ENCODE measurements at regions not wholly inside any gene's neighbourhood (a gene's known extent, or its start where the extent isn't known, plus 50 kb on each side); places are given as distances from the start of the nearest gene placed in this dataset.
A peak's percentile ranks its signal among the peaks of the same experiment; 100 is the strongest.

- peaks cover 63% of the 10 kb centered on the region for H3K4me1 Mint-ChIP-seq
- DNase-seq, result peak; percentile 71
- peaks cover 28% of the 10 kb centered on the region for H3K36me3 Mint-ChIP-seq
- CTCF ChIA-PET, result interaction anchor here (1.0 to 7.5 kb wide), 7 partner anchors 9 to 60 kb away, joined by 3 to 168 read pairs (median 8); no protein-coding TSS in a partner anchor
- H3K27me3 Mint-ChIP-seq, result no peaks in the 10 kb centered on the region
- H3K9me3 Mint-ChIP-seq (ENCODE audit: low read depth), result no peaks in the 10 kb centered on the region
- ATAC-seq, result peak; percentile 41
- peak overlapping the region; percentile 98 for H3K27ac Mint-ChIP-seq
- H3K4me3 Mint-ChIP-seq, result peak overlapping the region; percentile 61
Observed at GRCh38 chr7:3094701-3095445, 51.2 kb upstream of the CARD11 start.

DNA sequence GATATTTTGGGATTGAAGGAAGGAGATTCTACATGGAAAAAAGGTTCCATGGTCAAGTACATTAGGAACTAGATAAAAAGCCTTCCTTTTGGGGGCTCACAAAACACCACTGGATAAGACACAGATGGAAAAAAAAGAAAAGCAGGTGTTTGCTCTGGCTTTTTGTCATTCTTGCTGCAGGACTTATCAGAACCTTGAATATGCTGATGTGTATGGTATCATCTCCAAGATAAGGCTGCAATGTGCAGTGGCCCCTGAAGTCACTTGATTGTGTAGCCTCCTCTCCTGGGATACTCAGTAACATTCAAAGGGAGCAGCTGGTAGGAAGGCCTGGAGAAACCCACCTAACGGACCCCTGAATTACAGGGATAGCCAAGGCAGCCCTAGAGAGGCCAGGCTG is 54.1 kb upstream of the CARD11 start:
- H3K27me3 Mint-ChIP-seq, result no peaks in the 10 kb centered on the region
- H3K27ac Mint-ChIP-seq, result no peak overlapping the region
- DNase-seq (no peak), ATAC-seq (no peak)
- H3K36me3 Mint-ChIP-seq, result peaks cover 39% of the 10 kb centered on the region
- H3K4me3 Mint-ChIP-seq, result no peak overlapping the region
- CTCF ChIA-PET, result no interaction called here
- peaks cover 51% of the 10 kb centered on the region for H3K4me1 Mint-ChIP-seq
- H3K9me3 Mint-ChIP-seq (ENCODE audit: low read depth), result no peaks in the 10 kb centered on the region

DNA sequence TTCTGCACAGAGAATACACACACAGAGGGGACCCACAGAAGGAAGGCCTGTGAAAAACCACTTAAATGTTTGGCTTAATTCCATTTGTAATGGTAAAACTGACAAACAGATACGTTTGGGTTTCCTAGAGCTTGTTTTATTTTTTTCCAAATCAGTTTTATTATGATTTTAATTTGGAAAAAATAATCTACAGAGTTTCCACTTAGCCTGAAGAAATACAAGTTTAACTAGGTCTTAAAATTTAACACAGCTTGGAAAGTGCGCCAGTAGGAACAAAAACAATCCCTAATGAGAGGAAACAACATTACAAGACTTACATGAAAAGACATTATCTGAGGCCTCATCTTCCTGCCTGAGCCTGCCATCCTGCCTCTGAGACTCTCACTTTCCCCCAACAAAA is 58.5 kb upstream of the CARD11 start:
- Mint-ChIP-seq H3K27me3 (no peaks in the 10 kb centered on the region), H3K4me1 (peaks cover 56% of the 10 kb centered on the region), H3K27ac (no peak overlapping the region), H3K36me3 (peaks cover 49% of the 10 kb centered on the region), H3K9me3 (ENCODE audit: low read depth) (peaks cover 2% of the 10 kb centered on the region), H3K4me3 (no peak overlapping the region)
- DNase-seq (no peak), ATAC-seq (no peak)
- CTCF ChIA-PET, result interaction anchor here (1.9 to 3.3 kb wide), 3 partner anchors 10 to 36 kb away, joined by 5 to 16 read pairs (median 12); no protein-coding TSS in a partner anchor

GRCh38 chr7:3103614-3104398 is 60.1 kb upstream of the CARD11 start:
- Mint-ChIP-seq H3K4me3 (no peak overlapping the region), H3K36me3 (peaks cover 55% of the 10 kb centered on the region), H3K9me3 (ENCODE audit: low read depth) (peaks cover 5% of the 10 kb centered on the region), H3K4me1 (peaks cover 72% of the 10 kb centered on the region), H3K27ac (peak overlapping the region; percentile 97), H3K27me3 (no peaks in the 10 kb centered on the region)
- DNase-seq (peak; percentile 69), ATAC-seq (peak; percentile 31)
- CTCF ChIA-PET, result interaction anchor here (0.9 to 3.3 kb wide), 5 partner anchors 9 to 38 kb away, joined by 4 to 12 read pairs (median 5); no protein-coding TSS in a partner anchor

DNA sequence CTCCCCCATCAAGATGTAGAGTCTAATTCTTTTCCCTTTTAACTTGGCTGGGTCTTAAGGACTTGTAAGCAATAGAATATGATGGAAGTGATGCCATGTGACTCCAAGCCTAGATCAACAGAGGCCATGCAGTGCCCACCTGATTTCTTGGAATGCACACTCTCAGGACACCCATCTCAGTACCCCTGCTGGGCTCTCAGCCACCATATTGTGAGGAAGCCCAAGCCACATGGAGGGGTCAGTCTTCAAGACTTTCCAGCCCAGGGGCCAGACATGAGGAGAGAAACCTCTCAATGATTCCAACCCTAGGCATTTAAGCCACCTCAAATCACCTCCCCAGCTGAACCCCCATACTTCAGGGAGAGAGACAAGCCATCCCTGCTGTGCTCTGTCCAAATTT is 62.2 kb upstream of the CARD11 start:
- CTCF ChIA-PET, result interaction anchor here (0.8 to 3.9 kb wide), 11 partner anchors 9 to 240 kb away, joined by 3 to 59 read pairs (median 7); no protein-coding TSS in a partner anchor
- ATAC-seq, result no peak
- no peak for DNase-seq
- peak overlapping the region; percentile 97 for H3K27ac Mint-ChIP-seq
- H3K27me3 Mint-ChIP-seq, result no peaks in the 10 kb centered on the region
- peaks cover 60% of the 10 kb centered on the region for H3K36me3 Mint-ChIP-seq
- peaks cover 7% of the 10 kb centered on the region for H3K9me3 Mint-ChIP-seq (ENCODE audit: low read depth)
- peaks cover 92% of the 10 kb centered on the region for H3K4me1 Mint-ChIP-seq
- H3K4me3 Mint-ChIP-seq, result peak overlapping the region; percentile 25

DNA sequence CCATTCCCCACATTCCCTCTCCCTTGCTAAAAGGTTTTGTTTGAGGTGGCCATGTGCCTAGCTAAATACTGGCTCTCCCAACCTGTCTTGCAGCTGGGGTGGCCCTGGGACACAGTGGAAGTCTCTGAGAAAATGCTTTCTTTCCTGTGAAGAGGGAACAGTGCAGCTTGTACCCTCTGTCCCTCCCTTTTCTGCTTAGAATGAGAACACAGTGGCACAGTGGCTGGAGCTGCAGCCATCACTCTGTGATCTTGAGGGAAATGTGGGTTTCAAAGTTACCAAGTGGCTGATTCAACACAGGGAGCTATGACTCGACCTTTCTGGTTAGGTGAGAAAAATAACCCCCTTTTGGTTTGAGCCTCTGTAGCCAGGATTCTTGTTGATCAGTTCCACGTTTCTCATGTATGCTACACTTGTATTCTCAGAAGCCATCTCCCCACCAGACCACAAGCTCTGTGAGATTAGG is 62.7 kb upstream of the CARD11 start:
- peak; percentile 87 for ATAC-seq
- Mint-ChIP-seq H3K9me3 (ENCODE audit: low read depth) (peaks cover 7% of the 10 kb centered on the region), H3K4me3 (peak overlapping the region; percentile 25)

GRCh38 chr7:3107228-3107763 is 63.6 kb upstream of the CARD11 start:
- CTCF ChIA-PET, result interaction anchor here (0.8 to 3.9 kb wide), 7 partner anchors 10 to 242 kb away, joined by 3 to 59 read pairs (median 8); no protein-coding TSS in a partner anchor
- peak overlapping the region; percentile 25 for H3K4me3 Mint-ChIP-seq
- H3K4me1 Mint-ChIP-seq, result peaks cover 96% of the 10 kb centered on the region
- no peak for ATAC-seq
- peaks cover 7% of the 10 kb centered on the region for H3K9me3 Mint-ChIP-seq (ENCODE audit: low read depth)
- H3K36me3 Mint-ChIP-seq, result peaks cover 61% of the 10 kb centered on the region
- peak overlapping the region; percentile 97 for H3K27ac Mint-ChIP-seq
- no peaks in the 10 kb centered on the region for H3K27me3 Mint-ChIP-seq
- DNase-seq, result no peak

More for the DNA sequence above, 62.7 kb upstream of the CARD11 start:
- Mint-ChIP-seq H3K27ac (peak overlapping the region; percentile 97), H3K27me3 (no peaks in the 10 kb centered on the region), H3K4me1 (peaks cover 93% of the 10 kb centered on the region), H3K36me3 (peaks cover 62% of the 10 kb centered on the region)
- CTCF ChIA-PET, result interaction anchor here (0.8 to 3.9 kb wide), 11 partner anchors 10 to 241 kb away, joined by 3 to 59 read pairs (median 7); no protein-coding TSS in a partner anchor
- peak; percentile 88 for DNase-seq

DNA sequence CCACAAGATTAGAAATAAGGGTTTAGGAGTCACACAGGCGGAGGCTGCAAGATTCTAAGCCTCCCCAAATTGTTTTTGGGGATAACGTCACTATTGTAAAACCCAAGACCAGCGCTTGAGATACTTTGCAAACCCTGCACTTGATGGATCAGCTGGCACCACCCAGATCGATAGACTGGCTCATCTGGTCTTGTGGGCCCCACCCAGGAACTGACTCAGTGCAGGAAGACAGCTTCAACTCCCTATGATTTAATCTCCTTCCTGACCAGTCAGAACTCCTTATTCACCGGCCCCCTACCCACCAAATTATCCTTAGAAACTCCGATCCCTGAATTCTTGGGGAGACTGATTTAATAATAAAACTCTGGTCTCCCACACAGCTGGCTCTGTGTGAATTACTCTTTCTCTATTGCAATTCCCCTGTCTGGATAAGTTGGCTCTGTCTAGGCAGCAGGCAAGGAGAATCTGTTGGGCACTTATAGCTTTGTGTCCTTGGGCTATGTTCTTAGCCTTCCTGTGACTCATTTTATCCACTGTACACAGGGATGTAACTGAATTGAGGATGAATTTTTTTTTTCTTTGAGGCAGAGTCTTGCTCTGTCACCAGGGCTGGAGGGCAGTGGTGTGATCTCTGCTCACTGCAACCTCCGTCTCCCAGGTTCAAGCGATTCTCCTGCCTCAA is 64.4 kb upstream of the CARD11 start:
- no peak for ATAC-seq
- peak overlapping the region; percentile 14 for H3K4me3 Mint-ChIP-seq

GRCh38 chr7:3109311-3109915 is 65.7 kb upstream of the CARD11 start:
- peaks cover 96% of the 10 kb centered on the region for H3K4me1 Mint-ChIP-seq
- H3K9me3 Mint-ChIP-seq (ENCODE audit: low read depth), result peaks cover 10% of the 10 kb centered on the region
- no peaks in the 10 kb centered on the region for H3K27me3 Mint-ChIP-seq
- DNase-seq, result peak; percentile 33
- CTCF ChIA-PET, result interaction anchor here (1.1 to 2.0 kb wide), 2 partner anchors 10 to 43 kb away, joined by 3 to 6 read pairs; no protein-coding TSS in a partner anchor
- no peak overlapping the region for H3K4me3 Mint-ChIP-seq
- no peak for ATAC-seq
- peaks cover 70% of the 10 kb centered on the region for H3K36me3 Mint-ChIP-seq
- no peak overlapping the region for H3K27ac Mint-ChIP-seq

More for the DNA sequence above, 64.4 kb upstream of the CARD11 start:
- Mint-ChIP-seq H3K27me3 (no peaks in the 10 kb centered on the region), H3K4me1 (peaks cover 97% of the 10 kb centered on the region), H3K36me3 (peaks cover 65% of the 10 kb centered on the region), H3K27ac (peak overlapping the region; percentile 97), H3K9me3 (ENCODE audit: low read depth) (peaks cover 7% of the 10 kb centered on the region)
- DNase-seq, result peak; percentile 56
- CTCF ChIA-PET, result interaction anchor here (0.8 to 3.9 kb wide), 5 partner anchors 10 to 45 kb away, joined by 3 to 59 read pairs (median 13); no protein-coding TSS in a partner anchor

DNA sequence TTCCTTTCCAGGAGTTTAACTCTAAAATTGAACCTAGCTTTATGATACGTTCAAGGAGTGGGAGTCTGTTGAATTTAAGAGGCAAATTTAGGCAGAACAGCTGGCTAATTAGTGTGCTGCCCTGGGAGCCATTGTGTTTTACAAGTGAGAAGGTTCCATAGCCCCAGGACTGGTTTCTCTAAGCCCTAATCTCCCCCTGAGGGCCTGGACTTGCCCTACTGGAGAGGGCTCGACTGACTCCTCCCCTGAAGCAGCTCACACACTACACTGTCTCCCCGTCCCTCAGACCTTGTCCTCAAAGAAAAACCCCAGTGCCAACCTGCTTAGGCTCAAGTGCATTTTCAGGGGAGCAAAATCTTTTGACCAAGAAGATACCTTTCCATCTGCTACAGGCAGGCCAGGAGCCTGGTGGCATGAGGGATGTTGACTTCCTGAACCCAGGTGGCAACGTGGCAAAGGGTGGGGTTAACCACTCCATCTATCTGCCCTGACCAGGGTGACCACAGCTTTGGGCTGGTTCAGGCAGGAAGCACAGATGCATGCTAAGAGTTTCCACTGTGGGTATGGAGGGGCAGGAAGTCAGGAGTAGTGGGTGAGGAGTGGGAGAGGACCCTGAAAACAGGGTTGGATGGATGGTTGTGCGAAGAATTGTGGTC is 68.9 kb upstream of the CARD11 start:
- CTCF ChIA-PET, result interaction anchor here (0.6 to 1.9 kb wide), 10 partner anchors 12 to 218 kb away, joined by 3 to 11 read pairs (median 4); no protein-coding TSS in a partner anchor
- DNase-seq, result peak; percentile 89
- ATAC-seq, result peak; percentile 73
- H3K27ac Mint-ChIP-seq, result peak overlapping the region; percentile 81
- peaks cover 68% of the 10 kb centered on the region for H3K36me3 Mint-ChIP-seq
- no peaks in the 10 kb centered on the region for H3K27me3 Mint-ChIP-seq
- peak overlapping the region; percentile 10 for H3K4me3 Mint-ChIP-seq
- peaks cover 7% of the 10 kb centered on the region for H3K9me3 Mint-ChIP-seq (ENCODE audit: low read depth)
- peaks cover 93% of the 10 kb centered on the region for H3K4me1 Mint-ChIP-seq

GRCh38 chr7:3114917-3115316 is 71.2 kb upstream of the CARD11 start:
- no peak for ATAC-seq
- H3K36me3 Mint-ChIP-seq, result peaks cover 49% of the 10 kb centered on the region
- CTCF ChIA-PET, result interaction anchor here (0.9 to 2.0 kb wide), 5 partner anchors 22 to 49 kb away, joined by 3 to 14 read pairs (median 5); no protein-coding TSS in a partner anchor
- no peak overlapping the region for H3K4me3 Mint-ChIP-seq
- DNase-seq, result peak; percentile 7
- peaks cover 88% of the 10 kb centered on the region for H3K4me1 Mint-ChIP-seq
- H3K9me3 Mint-ChIP-seq (ENCODE audit: low read depth), result peaks cover 3% of the 10 kb centered on the region
- H3K27me3 Mint-ChIP-seq, result no peaks in the 10 kb centered on the region
- peak overlapping the region; percentile 52 for H3K27ac Mint-ChIP-seq

All from activated CD8-positive, alpha-beta memory T cell treated with anti-CD3 and anti-CD28 coated beads, Interleukin-2, amount 10 ng/mL, durations not matched to agents 7 days and 5 days (primary cell).